ENCODE measurements at regions not wholly inside any gene's neighbourhood (a gene's known extent, or its start where the extent isn't known, plus 50 kb on each side); places are given as distances from the start of the nearest gene placed in this dataset.

DNA sequence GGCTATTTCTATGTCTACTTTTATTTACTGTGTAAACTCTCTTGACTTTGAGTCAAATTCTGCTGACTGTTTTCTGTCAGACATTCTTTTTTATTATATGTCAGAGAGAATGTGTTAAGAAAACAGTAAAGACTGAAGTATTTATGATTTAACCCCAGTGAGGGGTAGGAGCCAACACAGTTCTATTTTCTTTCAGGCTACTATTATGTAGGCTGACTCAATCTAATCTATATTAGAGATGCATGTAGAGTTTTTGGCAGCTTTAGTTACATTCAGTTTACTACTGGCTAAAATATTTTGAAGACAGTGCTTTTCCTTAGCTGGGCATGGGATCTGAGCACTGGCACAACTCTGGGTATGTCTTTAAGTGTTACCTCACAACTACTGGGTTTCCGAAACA lies 1108.0 kb downstream of the CDH11 start:
- no peaks in the 10 kb centered on the region for H3K4me1 ChIP-seq (replicated peaks)
- no peak overlapping the region for H3K4me3 ChIP-seq
- H3K27me3 ChIP-seq (replicated peaks; ENCODE audit: insufficient read depth): no peaks in the 10 kb centered on the region
- H3K9me3 ChIP-seq: no peaks in the 10 kb centered on the region
- H3K36me3 ChIP-seq: no peaks in the 10 kb centered on the region
- H3K27ac ChIP-seq: no peak overlapping the region
- DNase-seq (ENCODE audit: low spot score): no peak
- WGBS: 89% methylated on average over 1 of the region's 1 CpG
- TF ChIP-seq POLR2AphosphoS5 (IDR thresholded peaks at IDR 0.05): no peak
- no peak for TF ChIP-seq CTCF (IDR thresholded peaks at IDR 0.05)
- TF ChIP-seq POLR2A (IDR thresholded peaks at IDR 0.05): no peak
- intact Hi-C loops (cut with DNase I): no loop called here

DNA sequence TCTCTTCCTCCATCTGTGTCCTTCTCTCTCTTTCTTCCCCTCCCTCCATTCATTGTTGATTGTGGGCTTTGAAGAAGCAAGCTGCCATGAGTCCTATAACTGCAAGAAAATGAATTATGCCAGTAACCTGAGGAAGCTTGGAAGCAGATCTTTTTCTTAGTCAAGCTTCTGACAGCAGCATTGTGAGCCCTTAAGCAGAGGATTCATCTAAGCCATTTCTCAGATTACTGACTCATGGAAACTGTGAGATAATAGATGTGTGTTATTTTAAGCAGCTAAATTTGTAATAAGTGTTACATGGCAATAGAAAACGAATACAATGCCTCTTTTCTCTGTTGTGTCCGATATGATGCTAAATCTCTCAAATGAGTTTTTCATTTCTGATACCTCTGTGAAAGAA lies 1109.7 kb downstream of the CDH11 start:
- Histone ChIP-seq H3K27me3 (replicated peaks; ENCODE audit: insufficient read depth) (no peaks in the 10 kb centered on the region), H3K9me3 (no peaks in the 10 kb centered on the region), H3K36me3 (no peaks in the 10 kb centered on the region), H3K4me3 (no peak overlapping the region), H3K27ac (no peak overlapping the region), H3K4me1 (replicated peaks) (no peaks in the 10 kb centered on the region)
- no peak for TF ChIP-seq POLR2AphosphoS5 (IDR thresholded peaks at IDR 0.05)
- no peak for TF ChIP-seq CTCF (IDR thresholded peaks at IDR 0.05)
- TF ChIP-seq POLR2A (IDR thresholded peaks at IDR 0.05): no peak
- intact Hi-C loops (cut with DNase I): no loop called here
- WGBS: 60% methylated on average over 2 of the region's 2 CpGs
- no peak for DNase-seq (ENCODE audit: low spot score)

DNA sequence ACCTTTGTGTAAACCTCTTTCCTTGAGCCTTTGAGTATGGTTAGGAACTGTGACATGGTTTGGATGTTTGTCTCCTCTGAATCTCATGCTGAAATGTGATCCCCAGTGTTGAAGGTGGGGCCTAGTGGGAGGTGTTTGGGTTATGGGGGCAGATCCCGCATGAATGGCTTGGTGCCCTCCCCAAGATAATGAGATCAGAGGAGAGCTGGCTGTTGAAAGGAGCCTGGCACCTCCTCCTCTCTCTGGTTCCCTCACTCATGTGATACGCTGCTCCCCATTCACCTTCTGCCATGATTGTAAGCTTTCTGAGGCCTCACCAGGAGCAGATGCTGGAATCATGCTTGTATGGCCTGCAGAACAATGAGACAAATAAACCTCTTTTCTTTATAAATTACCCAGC lies 1110.2 kb downstream of the CDH11 start:
- no peak for DNase-seq (ENCODE audit: low spot score)
- Histone ChIP-seq H3K27ac (no peak overlapping the region), H3K4me3 (no peak overlapping the region), H3K36me3 (no peaks in the 10 kb centered on the region), H3K9me3 (no peaks in the 10 kb centered on the region), H3K27me3 (replicated peaks; ENCODE audit: insufficient read depth) (no peaks in the 10 kb centered on the region), H3K4me1 (replicated peaks) (no peaks in the 10 kb centered on the region)
- intact Hi-C loops (cut with DNase I): no loop called here
- 81% methylated on average over 2 of the region's 2 CpGs for WGBS
- TF ChIP-seq POLR2A (IDR thresholded peaks at IDR 0.05) (no peak), CTCF (IDR thresholded peaks at IDR 0.05) (no peak), POLR2AphosphoS5 (IDR thresholded peaks at IDR 0.05) (no peak)

DNA sequence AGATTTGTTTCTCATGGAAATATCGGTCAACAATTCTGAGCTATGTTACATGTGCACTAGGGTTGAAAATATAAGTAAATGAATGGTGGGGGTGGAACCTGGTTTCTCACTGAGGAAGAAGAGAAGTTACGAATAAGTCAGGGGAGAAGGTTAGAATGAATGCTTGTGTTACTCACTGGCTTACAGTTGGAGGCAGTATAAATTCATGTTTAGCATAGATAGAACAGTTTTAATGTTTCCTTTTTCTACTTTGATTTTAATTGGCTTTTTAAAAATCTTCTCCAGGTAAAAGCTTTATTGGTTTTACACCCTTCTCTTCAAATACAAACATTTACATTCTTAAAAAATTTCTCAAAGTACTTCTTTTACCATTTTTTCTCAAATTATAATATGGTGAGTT lies 1113.7 kb downstream of the CDH11 start:
- Histone ChIP-seq H3K36me3 (no peaks in the 10 kb centered on the region), H3K4me1 (replicated peaks) (no peaks in the 10 kb centered on the region), H3K27me3 (replicated peaks; ENCODE audit: insufficient read depth) (no peaks in the 10 kb centered on the region), H3K4me3 (no peak overlapping the region), H3K9me3 (no peaks in the 10 kb centered on the region), H3K27ac (no peak overlapping the region)
- WGBS: 82% methylated on average over 2 of the region's 2 CpGs
- no peak for DNase-seq (ENCODE audit: low spot score)
- intact Hi-C loops (cut with DNase I): no loop called here
- TF ChIP-seq POLR2A (IDR thresholded peaks at IDR 0.05): no peak
- no peak for TF ChIP-seq CTCF (IDR thresholded peaks at IDR 0.05)
- TF ChIP-seq POLR2AphosphoS5 (IDR thresholded peaks at IDR 0.05): no peak

DNA sequence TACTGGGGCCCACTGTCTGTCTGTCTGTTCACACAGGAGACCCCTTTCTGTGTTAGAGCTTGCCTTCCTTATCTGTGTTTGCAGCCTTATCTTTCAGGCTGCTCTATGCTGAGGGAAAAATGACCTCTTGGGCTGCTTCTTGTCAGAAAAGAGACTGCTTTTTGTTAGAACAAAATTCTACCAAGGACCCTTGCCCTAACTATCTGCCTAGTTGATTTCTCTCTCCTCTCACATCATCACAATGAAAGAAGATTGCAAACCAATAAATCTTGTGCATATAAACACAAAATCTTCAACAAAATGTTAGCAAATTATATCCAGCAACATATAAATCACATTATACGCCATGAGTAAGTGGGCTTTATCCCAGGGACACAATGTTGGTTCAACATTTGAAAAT lies 1117.7 kb downstream of the CDH11 start:
- WGBS: 96% methylated on average over 1 of the region's 1 CpG
- Histone ChIP-seq H3K4me1 (replicated peaks) (no peaks in the 10 kb centered on the region), H3K27ac (no peak overlapping the region), H3K27me3 (replicated peaks; ENCODE audit: insufficient read depth) (no peaks in the 10 kb centered on the region), H3K9me3 (no peaks in the 10 kb centered on the region), H3K4me3 (no peak overlapping the region), H3K36me3 (no peaks in the 10 kb centered on the region)
- no peak for DNase-seq (ENCODE audit: low spot score)
- TF ChIP-seq POLR2AphosphoS5 (IDR thresholded peaks at IDR 0.05): no peak
- no peak for TF ChIP-seq POLR2A (IDR thresholded peaks at IDR 0.05)
- TF ChIP-seq CTCF (IDR thresholded peaks at IDR 0.05): no peak
- intact Hi-C loops (cut with DNase I): no loop called here

Data from prostate gland (tissue), 2 donors.